ENCODE measurements at regions not wholly inside any gene's neighbourhood (a gene's known extent, or its start where the extent isn't known, plus 50 kb on each side); places are given as distances from the start of the nearest gene placed in this dataset.

GRCh38 chr15:66650433-66650832, 51.6 kb upstream of the SMAD6 start:
- no peak for TF ChIP-seq CTCF (IDR thresholded peaks at IDR 0.05; ENCODE audit: insufficient read depth, low read length)
- no peak for DNase-seq (ENCODE audit: low read depth)

GRCh38 chr15:66651198-66651597, 50.8 kb upstream of the SMAD6 start:
- no peak overlapping the region for H3K4me3 ChIP-seq (ENCODE audit: low read depth, low read length)
- no peak for DNase-seq (ENCODE audit: low read depth)
- TF ChIP-seq CTCF (IDR thresholded peaks at IDR 0.05; ENCODE audit: insufficient read depth, low read length) = no peak

More at GRCh38 chr15:66650433-66650832, 51.6 kb upstream of the SMAD6 start:
- no peak overlapping the region for H3K4me3 ChIP-seq (ENCODE audit: low read depth, low read length)

GRCh38 chr15:66651913-66652642, 50.0 kb upstream of the SMAD6 start:
- DNase-seq (ENCODE audit: low read depth) = no peak
- H3K4me3 ChIP-seq (ENCODE audit: low read depth, low read length) = no peak overlapping the region
- TF ChIP-seq CTCF (IDR thresholded peaks at IDR 0.05; ENCODE audit: insufficient read depth, low read length) = no peak
